ENCODE measurements at regions not wholly inside any gene's neighbourhood (a gene's known extent, or its start where the extent isn't known, plus 50 kb on each side); places are given as distances from the start of the nearest gene placed in this dataset.

- no peaks in the 10 kb centered on the region for H4K20me1 ChIP-seq (ENCODE audit: insufficient read depth)
- H3K36me3 ChIP-seq (ENCODE audit: insufficient read depth), result no peaks in the 10 kb centered on the region
- H3K27ac ChIP-seq, result no peak overlapping the region
- no peaks in the 10 kb centered on the region for H3K79me2 ChIP-seq (ENCODE audit: insufficient read depth, low read depth)
- no peak overlapping the region for H3K4me3 ChIP-seq (IDR thresholded peaks at IDR 0.05; ENCODE audit: insufficient read depth, low read depth, low read length)
- no peak overlapping the region for H3K9ac ChIP-seq
- no peak for TF ChIP-seq CTCF (conservative IDR thresholded peaks at IDR 0.05; ENCODE audit: low read depth, low read length)
- H3K27me3 ChIP-seq (ENCODE audit: insufficient read depth, low read depth), result no peaks in the 10 kb centered on the region
- H3K4me1 ChIP-seq (ENCODE audit: low read depth, poor library complexity, severe bottlenecking), result no peaks in the 10 kb centered on the region
- no peak overlapping the region for H3K4me2 ChIP-seq
- no peak overlapping the region for H2AFZ ChIP-seq (ENCODE audit: low read depth)
These were observed 492.7 kb upstream of the MGAT4C start for GRCh38 chr12:86748894-86749293.

- Histone ChIP-seq H3K79me2 (ENCODE audit: insufficient read depth, low read depth) (no peaks in the 10 kb centered on the region), H3K4me3 (IDR thresholded peaks at IDR 0.05; ENCODE audit: insufficient read depth, low read depth, low read length) (no peak overlapping the region), H3K9ac (no peak overlapping the region), H3K4me1 (ENCODE audit: low read depth, poor library complexity, severe bottlenecking) (no peaks in the 10 kb centered on the region), H2AFZ (ENCODE audit: low read depth) (no peak overlapping the region), H3K4me2 (no peak overlapping the region), H3K27ac (no peak overlapping the region), H4K20me1 (ENCODE audit: insufficient read depth) (no peaks in the 10 kb centered on the region), H3K36me3 (ENCODE audit: insufficient read depth) (no peaks in the 10 kb centered on the region), H3K27me3 (ENCODE audit: insufficient read depth, low read depth) (no peaks in the 10 kb centered on the region)
- no peak for TF ChIP-seq CTCF (conservative IDR thresholded peaks at IDR 0.05; ENCODE audit: low read depth, low read length)
These were observed 488.5 kb upstream of the MGAT4C start for GRCh38 chr12:86744547-86745212.

- no peak overlapping the region for H3K4me3 ChIP-seq (IDR thresholded peaks at IDR 0.05; ENCODE audit: insufficient read depth, low read depth, low read length)
- no peaks in the 10 kb centered on the region for H3K36me3 ChIP-seq (ENCODE audit: insufficient read depth)
- no peak for TF ChIP-seq CTCF (conservative IDR thresholded peaks at IDR 0.05; ENCODE audit: low read depth, low read length)
- no peaks in the 10 kb centered on the region for H3K4me1 ChIP-seq (ENCODE audit: low read depth, poor library complexity, severe bottlenecking)
- H3K79me2 ChIP-seq (ENCODE audit: insufficient read depth, low read depth), result no peaks in the 10 kb centered on the region
- no peak overlapping the region for H3K9ac ChIP-seq
- H3K4me2 ChIP-seq, result no peak overlapping the region
- no peaks in the 10 kb centered on the region for H4K20me1 ChIP-seq (ENCODE audit: insufficient read depth)
- no peak overlapping the region for H3K27ac ChIP-seq
- H2AFZ ChIP-seq (ENCODE audit: low read depth), result no peak overlapping the region
- no peaks in the 10 kb centered on the region for H3K27me3 ChIP-seq (ENCODE audit: insufficient read depth, low read depth)
These were observed 487.8 kb upstream of the MGAT4C start for GRCh38 chr12:86743875-86744536.

- TF ChIP-seq CTCF (conservative IDR thresholded peaks at IDR 0.05; ENCODE audit: low read depth, low read length), result no peak
- Histone ChIP-seq H3K4me3 (IDR thresholded peaks at IDR 0.05; ENCODE audit: insufficient read depth, low read depth, low read length) (no peak overlapping the region), H3K27ac (no peak overlapping the region), H2AFZ (ENCODE audit: low read depth) (no peak overlapping the region), H3K27me3 (ENCODE audit: insufficient read depth, low read depth) (no peaks in the 10 kb centered on the region), H3K79me2 (ENCODE audit: insufficient read depth, low read depth) (no peaks in the 10 kb centered on the region), H4K20me1 (ENCODE audit: insufficient read depth) (no peaks in the 10 kb centered on the region), H3K4me2 (no peak overlapping the region), H3K9ac (no peak overlapping the region), H3K4me1 (ENCODE audit: low read depth, poor library complexity, severe bottlenecking) (no peaks in the 10 kb centered on the region), H3K36me3 (ENCODE audit: insufficient read depth) (no peaks in the 10 kb centered on the region)
These were observed 485.3 kb upstream of the MGAT4C start for GRCh38 chr12:86741531-86741930.

All from KMS-11 (cell line).